Motor neuron (in vitro differentiated cells): ENCODE measurements at regions not wholly inside any gene's neighbourhood (a gene's known extent, or its start where the extent isn't known, plus 50 kb on each side); places are given as distances from the start of the nearest gene placed in this dataset.
A peak's percentile ranks its signal among the peaks of the same experiment; 100 is the strongest.

Source experiments
- ATAC-seq, 8 experiments: fragments of 200-7000 bp; cut with Tn5 transposase; replicated peaks in 6 of 8; 2 replicates each; pipeline ENCODE4 v1.8.0; 2021; ENCODE audit warnings: mild to moderate bottlenecking in 8 of 8, moderate library complexity in 8 of 8
- H3K27ac ChIP-seq, 2 donors: fragments of 250-450 bp; sonication (Bioruptor Pico); 2 replicates each; pipeline ENCODE4 v1.9.0; 2021; ENCODE audit warnings: antibody characterized with exemption in 2 of 2, mild to moderate bottlenecking in 2 of 2, moderate library complexity in 1 of 2
- H3K4me1 ChIP-seq, 2 donors: fragments of 250-450 bp; sonication (Bioruptor Pico); replicated peaks in 1 of 2; 2 replicates each; pipeline ENCODE4 v1.6.1; 2021; ENCODE audit warnings: antibody characterized with exemption in 2 of 2, mild to moderate bottlenecking in 2 of 2, moderate library complexity in 1 of 2
- H3K4me3 ChIP-seq, 5 donors: fragments of 250-450 bp; sonication (Bioruptor Pico); 2 replicates each; pipeline ENCODE4 v1.9.0; 2021; ENCODE audit warnings: antibody characterized with exemption in 5 of 5, mild to moderate bottlenecking in 5 of 5, moderate library complexity in 4 of 5
- WGBS, 10 experiments: fragments of 450-650 bp; shearing (Covaris generic); methylation state at CpG; one replicate each; pipeline ENCODE4 v1.0.0; 2022; 5-methylcytosine and 5-hydroxymethylcytosine counted together
- in situ Hi-C, 9 experiments: fragments of 400-800 bp; cut with MboI; loops; one replicate each; pipeline ENCODE4 v1.15.0; 2021; ENCODE audit warnings: low sequenced_read_pairs in 9 of 9, low pct_unique_long_range_greater_than_20kb in 2 of 9; ENCODE audit not compliant: unreplicated experiment in 9 of 9

GRCh38 chr10:78535716-78536218, 502.1 kb downstream of the RPS24 start:
- 63 to 100% (median 85%) methylated on average over 1 to 4 of the region's 4 CpGs; no CpG with 5 or more reads in 5 of the 10 experiments for WGBS, 10 experiments
- no peak overlapping the region for H3K4me3 ChIP-seq
- H3K4me1 ChIP-seq = peaks cover 5 to 15% of the 10 kb centered on the region in 2 donors
- ATAC-seq = no peak
- in situ Hi-C loops = no loop called here
- no peak overlapping the region for H3K27ac ChIP-seq

GRCh38 chr10:78537018-78537417, 503.4 kb downstream of the RPS24 start:
- peak in 5 of 8 experiments; percentile 17 to 42 (median 35) for ATAC-seq
- in situ Hi-C loops = no loop called here
- Histone ChIP-seq H3K4me3 (no peak overlapping the region), H3K4me1 (peaks cover 14 to 18% of the 10 kb centered on the region in 2 donors), H3K27ac (no peak overlapping the region)
- 62 to 100% (median 90%) methylated on average over 1 to 5 of the region's 5 CpGs; no CpG with 5 or more reads in 2 of the 10 experiments for WGBS, 10 experiments

GRCh38 chr10:78539247-78539766, 505.6 kb downstream of the RPS24 start:
- WGBS, 10 experiments = 48 to 100% (median 70%) methylated on average over 1 to 5 of the region's 7 CpGs; no CpG with 5 or more reads in 4 of the 10 experiments
- Histone ChIP-seq H3K4me1 (peaks cover 37 to 41% of the 10 kb centered on the region in 2 donors), H3K27ac (no peak overlapping the region), H3K4me3 (no peak overlapping the region)
- in situ Hi-C loops = no loop called here
- no peak for ATAC-seq

- Histone ChIP-seq H3K4me1 (peaks cover 43 to 48% of the 10 kb centered on the region in 2 donors), H3K4me3 (no peak overlapping the region), H3K27ac (no peak overlapping the region)
- in situ Hi-C loops = no loop called here
- ATAC-seq = no peak
- 17 to 100% (median 66%) methylated on average over 1 to 2 of the region's 2 CpGs; no CpG with 5 or more reads in 4 of the 10 experiments for WGBS, 10 experiments
Measured at GRCh38 chr10:78540355-78541076, 506.9 kb downstream of the RPS24 start.

GRCh38 chr10:78541481-78542140, 507.9 kb downstream of the RPS24 start:
- in situ Hi-C loops = no loop called here
- no peak overlapping the region for H3K4me3 ChIP-seq
- no peak overlapping the region for H3K27ac ChIP-seq
- H3K4me1 ChIP-seq = peaks cover 49 to 50% of the 10 kb centered on the region in 2 donors
- peak in 7 of 8 experiments; percentile 15 to 86 (median 49) for ATAC-seq
- 13 to 100% (median 61%) methylated on average over 1 to 3 of the region's 4 CpGs; no CpG with 5 or more reads in 6 of the 10 experiments for WGBS, 10 experiments

- WGBS, 10 experiments = 45 to 90% (median 60%) methylated on average over 2 to 5 of the region's 6 CpGs; no CpG with 5 or more reads in 3 of the 10 experiments
- ATAC-seq = peak in 5 of 8 experiments; percentile 4 to 55 (median 41)
- H3K4me1 ChIP-seq = peaks cover 47 to 52% of the 10 kb centered on the region in 2 donors
- in situ Hi-C loops = no loop called here
- no peak overlapping the region for H3K4me3 ChIP-seq
- H3K27ac ChIP-seq = peak overlapping the region in 1 of 2 donors; percentile 1
Measured at GRCh38 chr10:78542141-78542489, 508.5 kb downstream of the RPS24 start.

GRCh38 chr10:78542521-78542920, 508.9 kb downstream of the RPS24 start:
- no peak overlapping the region for H3K4me3 ChIP-seq
- 60 to 100% (median 84%) methylated on average over 1 to 4 of the region's 7 CpGs; no CpG with 5 or more reads in 5 of the 10 experiments for WGBS, 10 experiments
- H3K27ac ChIP-seq = peak overlapping the region in 1 of 2 donors; percentile 1
- peak in 6 of 8 experiments; percentile 18 to 93 (median 82) for ATAC-seq
- H3K4me1 ChIP-seq = peaks cover 43 to 52% of the 10 kb centered on the region in 2 donors
- in situ Hi-C loops = no loop called here

- ATAC-seq = no peak
- in situ Hi-C loops = no loop called here
- Histone ChIP-seq H3K27ac (no peak overlapping the region), H3K4me3 (no peak overlapping the region), H3K4me1 (peaks cover 41 to 50% of the 10 kb centered on the region in 2 donors)
- WGBS, 10 experiments = 39 to 100% (median 82%) methylated on average over 1 to 4 of the region's 9 CpGs; no CpG with 5 or more reads in 3 of the 10 experiments
Measured at GRCh38 chr10:78543031-78543748, 509.5 kb downstream of the RPS24 start.

GRCh38 chr10:78543749-78544362, 510.2 kb downstream of the RPS24 start:
- H3K4me3 ChIP-seq = no peak overlapping the region
- peak overlapping the region in 1 of 2 donors; percentile 5 for H3K27ac ChIP-seq
- ATAC-seq = peak in 6 of 8 experiments; percentile 36 to 89 (median 59)
- in situ Hi-C loops = no loop called here
- H3K4me1 ChIP-seq = peaks cover 40 to 50% of the 10 kb centered on the region in 2 donors
- 0 to 100% (median 41%) methylated on average over 1 to 7 of the region's 11 CpGs; no CpG with 5 or more reads in 2 of the 10 experiments for WGBS, 10 experiments

- Histone ChIP-seq H3K27ac (peak overlapping the region in 1 of 2 donors; percentile 5), H3K4me1 (peaks cover 35 to 50% of the 10 kb centered on the region in 2 donors), H3K4me3 (no peak overlapping the region)
- 60 to 100% (median 90%) methylated on average over 1 to 6 of the region's 9 CpGs; no CpG with 5 or more reads in 4 of the 10 experiments for WGBS, 10 experiments
- ATAC-seq = no peak
- in situ Hi-C loops = no loop called here
Measured at GRCh38 chr10:78544423-78545090, 510.9 kb downstream of the RPS24 start.

GRCh38 chr10:78545756-78546155, 512.1 kb downstream of the RPS24 start:
- Histone ChIP-seq H3K27ac (no peak overlapping the region), H3K4me1 (peaks cover 36 to 50% of the 10 kb centered on the region in 2 donors), H3K4me3 (no peak overlapping the region)
- ATAC-seq = no peak
- in situ Hi-C loops = no loop called here
- 76 to 100% (median 94%) methylated on average over 1 to 3 of the region's 3 CpGs; no CpG with 5 or more reads in 4 of the 10 experiments for WGBS, 10 experiments

GRCh38 chr10:78547397-78547796, 513.7 kb downstream of the RPS24 start:
- Histone ChIP-seq H3K4me3 (no peak overlapping the region), H3K27ac (no peak overlapping the region), H3K4me1 (peaks cover 45 to 54% of the 10 kb centered on the region in 2 donors)
- in situ Hi-C loops = no loop called here
- ATAC-seq = no peak
- 62 to 92% (median 77%) methylated on average over 2 to 5 of the region's 6 CpGs; no CpG with 5 or more reads in 5 of the 10 experiments for WGBS, 10 experiments
